ENCODE measurements at regions not wholly inside any gene's neighbourhood (a gene's known extent, or its start where the extent isn't known, plus 50 kb on each side); places are given as distances from the start of the nearest gene placed in this dataset.

DNA sequence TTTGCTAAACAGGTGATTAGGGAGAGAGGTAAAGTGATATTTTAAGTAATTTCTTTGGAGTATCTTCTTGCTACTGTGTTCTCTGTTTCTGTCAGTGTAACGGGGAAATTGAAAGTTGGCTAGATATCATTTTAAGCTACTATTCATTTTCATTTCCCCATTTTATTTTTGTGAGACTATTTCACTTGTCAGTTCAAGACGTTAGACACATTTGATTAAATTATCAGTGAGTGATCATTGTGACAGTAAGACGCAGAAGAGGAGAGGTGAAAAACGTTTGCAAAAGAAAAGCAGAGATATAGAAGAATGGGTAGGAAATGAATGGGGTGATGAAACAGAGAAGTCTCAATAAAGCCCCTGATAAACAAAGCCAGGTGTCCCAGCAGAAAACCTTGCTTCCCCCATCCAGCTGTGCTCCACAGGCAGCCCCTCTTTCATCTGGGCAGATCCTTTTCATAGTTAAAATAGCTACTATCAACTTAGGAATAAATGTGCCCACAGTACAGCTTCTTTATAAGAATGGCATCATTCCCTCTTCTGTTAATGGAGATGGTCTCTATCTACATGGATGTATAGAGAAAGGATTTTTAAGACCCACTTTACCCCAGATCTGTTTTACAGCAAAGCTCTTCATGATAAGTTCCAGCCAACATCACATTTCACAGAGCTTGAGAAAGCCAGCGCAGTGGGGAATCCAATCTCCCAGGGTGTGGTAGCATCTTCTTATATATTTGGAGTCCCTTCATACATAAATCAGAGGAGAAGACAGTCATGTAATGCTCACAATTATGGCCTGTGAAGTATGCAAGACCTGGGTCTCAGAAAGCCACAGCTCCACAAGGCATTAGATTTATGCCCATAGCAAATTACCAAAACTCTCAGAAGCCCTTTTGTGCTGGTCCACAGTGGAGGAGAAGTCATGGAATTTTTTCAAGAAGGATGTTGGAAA, 138.1 kb upstream of the ITGB1 start:
- no peak for DNase-seq
- H3K4me3 ChIP-seq = no peak overlapping the region
- H3K27me3 ChIP-seq = no peaks in the 10 kb centered on the region
- WGBS, 4 donors = 59 to 70% (median 61%) methylated on average over 5 of the region's 5 CpGs
- H3K9me3 ChIP-seq (replicated peaks in 1 of 3) = no peaks in the 10 kb centered on the region
- no peaks in the 10 kb centered on the region for H3K4me1 ChIP-seq (replicated peaks in 1 of 2)
- TF ChIP-seq, protein P1, sequence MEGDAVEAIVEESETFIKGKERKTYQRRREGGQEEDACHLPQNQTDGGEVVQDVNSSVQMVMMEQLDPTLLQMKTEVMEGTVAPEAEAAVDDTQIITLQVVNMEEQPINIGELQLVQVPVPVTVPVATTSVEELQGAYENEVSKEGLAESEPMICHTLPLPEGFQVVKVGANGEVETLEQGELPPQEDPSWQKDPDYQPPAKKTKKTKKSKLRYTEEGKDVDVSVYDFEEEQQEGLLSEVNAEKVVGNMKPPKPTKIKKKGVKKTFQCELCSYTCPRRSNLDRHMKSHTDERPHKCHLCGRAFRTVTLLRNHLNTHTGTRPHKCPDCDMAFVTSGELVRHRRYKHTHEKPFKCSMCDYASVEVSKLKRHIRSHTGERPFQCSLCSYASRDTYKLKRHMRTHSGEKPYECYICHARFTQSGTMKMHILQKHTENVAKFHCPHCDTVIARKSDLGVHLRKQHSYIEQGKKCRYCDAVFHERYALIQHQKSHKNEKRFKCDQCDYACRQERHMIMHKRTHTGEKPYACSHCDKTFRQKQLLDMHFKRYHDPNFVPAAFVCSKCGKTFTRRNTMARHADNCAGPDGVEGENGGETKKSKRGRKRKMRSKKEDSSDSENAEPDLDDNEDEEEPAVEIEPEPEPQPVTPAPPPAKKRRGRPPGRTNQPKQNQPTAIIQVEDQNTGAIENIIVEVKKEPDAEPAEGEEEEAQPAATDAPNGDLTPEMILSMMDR (IDR thresholded peaks at IDR 0.05) = no peak
- TF ChIP-seq POLR2A (IDR thresholded peaks at IDR 0.05) = no peak
- no peaks in the 10 kb centered on the region for H3K36me3 ChIP-seq (replicated peaks in 1 of 2)
- intact Hi-C loops (cut with DNase I) = no loop called here
- no peak overlapping the region for H3K27ac ChIP-seq

DNA sequence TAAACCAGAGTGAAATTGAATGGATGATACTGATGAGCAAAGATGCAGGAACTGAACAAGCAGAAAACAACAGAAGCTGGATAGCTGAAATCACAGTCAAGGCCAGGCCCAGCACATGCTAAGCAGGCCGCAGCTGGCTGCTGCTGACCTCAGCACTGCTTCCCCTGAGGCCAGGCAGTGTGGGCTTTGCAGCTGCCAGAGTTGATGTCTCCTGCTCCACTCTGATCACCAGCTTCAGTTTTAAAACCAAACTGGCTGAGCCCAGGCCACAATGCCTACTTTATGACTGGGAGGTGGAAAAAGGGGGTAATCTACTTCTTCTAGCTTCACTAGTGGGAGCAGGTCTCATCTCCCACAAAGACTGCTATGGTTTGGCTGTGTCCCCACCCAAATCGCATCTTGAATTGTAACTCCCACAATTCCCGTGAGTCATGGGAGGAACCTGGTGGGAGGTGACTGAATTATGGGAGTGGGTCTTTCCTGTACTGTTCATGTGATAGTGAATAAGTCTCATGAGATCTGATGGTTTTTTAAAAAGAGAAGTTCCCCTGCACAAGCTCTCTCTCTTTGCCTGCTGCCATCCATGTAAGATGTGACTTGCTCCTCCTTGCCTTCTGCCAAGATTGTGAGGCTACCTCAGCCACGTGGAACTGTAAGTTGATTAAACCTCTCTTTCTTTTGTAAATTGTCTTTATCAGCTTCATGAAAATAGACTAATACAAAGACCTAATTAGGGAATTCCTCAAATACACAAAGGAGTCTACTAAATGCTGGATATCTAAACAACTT, 136.4 kb upstream of the ITGB1 start:
- Histone ChIP-seq H3K36me3 (replicated peaks in 1 of 2) (no peaks in the 10 kb centered on the region), H3K27me3 (no peaks in the 10 kb centered on the region), H3K9me3 (replicated peaks in 1 of 3) (no peaks in the 10 kb centered on the region), H3K4me1 (replicated peaks in 1 of 2) (no peaks in the 10 kb centered on the region), H3K27ac (no peak overlapping the region), H3K4me3 (no peak overlapping the region)
- 70 to 90% (median 80%) methylated on average over 4 of the region's 4 CpGs for WGBS, 4 donors
- DNase-seq = no peak
- TF ChIP-seq, protein P1 (IDR thresholded peaks at IDR 0.05) = no peak
- TF ChIP-seq POLR2A (IDR thresholded peaks at IDR 0.05) = no peak
- intact Hi-C loops (cut with DNase I) = no loop called here

DNA sequence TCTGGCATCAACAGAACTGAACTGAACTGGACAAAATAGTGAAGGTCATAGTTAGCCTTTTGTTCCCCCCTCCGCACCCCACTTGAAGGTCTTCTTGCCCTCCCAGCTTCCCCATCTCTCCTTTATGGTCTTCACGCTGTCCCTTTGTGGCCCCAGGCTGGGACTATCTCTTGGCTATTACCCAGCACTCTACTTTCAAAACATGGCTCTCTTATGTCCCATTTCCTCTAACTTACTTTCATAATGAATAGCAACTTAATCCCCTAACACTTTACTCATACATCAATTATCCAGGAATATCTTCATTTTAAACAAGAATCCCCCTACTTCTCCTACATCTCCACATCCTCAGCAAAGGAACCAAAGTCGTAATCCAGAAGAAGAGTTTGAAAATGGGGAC, 135.3 kb upstream of the ITGB1 start:
- no peak overlapping the region for H3K4me3 ChIP-seq
- H3K4me1 ChIP-seq (replicated peaks in 1 of 2) = no peaks in the 10 kb centered on the region
- H3K27ac ChIP-seq = no peak overlapping the region
- no peaks in the 10 kb centered on the region for H3K9me3 ChIP-seq (replicated peaks in 1 of 3)
- 86 to 95% (median 89%) methylated on average over 3 of the region's 3 CpGs for WGBS, 4 donors
- no peak for DNase-seq
- intact Hi-C loops (cut with DNase I) = no loop called here
- TF ChIP-seq POLR2A (IDR thresholded peaks at IDR 0.05) = no peak
- TF ChIP-seq, protein P1 (IDR thresholded peaks at IDR 0.05) = no peak
- H3K27me3 ChIP-seq = no peaks in the 10 kb centered on the region
- H3K36me3 ChIP-seq (replicated peaks in 1 of 2) = no peaks in the 10 kb centered on the region

DNA sequence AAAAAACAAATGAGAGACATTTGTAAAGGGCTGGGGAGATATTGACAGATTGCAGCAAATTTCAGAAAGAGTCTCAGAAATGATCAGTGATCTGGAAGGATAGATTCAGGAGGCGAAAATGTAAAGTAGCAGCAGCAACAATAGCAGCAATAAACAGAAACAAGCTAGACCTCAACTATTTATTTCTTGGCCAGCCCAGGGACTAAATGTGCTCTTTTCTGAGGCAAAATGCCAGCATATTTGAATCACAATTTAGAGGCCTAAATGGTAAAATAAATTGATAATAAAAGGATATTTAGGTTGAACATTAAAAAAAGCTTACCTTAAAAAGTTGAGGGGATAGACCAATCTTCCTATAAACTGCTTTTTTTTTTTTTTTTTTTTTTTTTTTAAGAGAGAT, 134.6 kb upstream of the ITGB1 start:
- Histone ChIP-seq H3K4me3 (no peak overlapping the region), H3K27me3 (no peaks in the 10 kb centered on the region), H3K9me3 (replicated peaks in 1 of 3) (no peaks in the 10 kb centered on the region), H3K4me1 (replicated peaks in 1 of 2) (no peaks in the 10 kb centered on the region), H3K27ac (no peak overlapping the region), H3K36me3 (replicated peaks in 1 of 2) (no peaks in the 10 kb centered on the region)
- whole genome bisulfite sequencing, 4 donors = 76 to 93% (median 88%) methylated on average over 1 of the region's 1 CpG
- no peak for DNase-seq
- TF ChIP-seq, protein P1 (IDR thresholded peaks at IDR 0.05) = no peak
- no peak for TF ChIP-seq POLR2A (IDR thresholded peaks at IDR 0.05)
- intact Hi-C loops (cut with DNase I) = no loop called here

Measured in adrenal gland (tissue), 9 donors.